WTC11 (cell line): ENCODE measurements at regions not wholly inside any gene's neighbourhood (a gene's known extent, or its start where the extent isn't known, plus 50 kb on each side); places are given as distances from the start of the nearest gene placed in this dataset.

ENCODE experiments used
- CREM ChIP-seq: sonication (generic); formaldehyde crosslinking; IDR thresholded peaks from 2 replicates; pipeline ENCODE4 v1.8.1; 2022; ENCODE audit warnings: mild to moderate bottlenecking, missing genetic modification reagents, moderate library complexity
- GTF2I ChIP-seq: fragments of 250-450 bp; sonication (Bioruptor Pico); conservative IDR thresholded peaks from 2 replicates; pipeline ENCODE4 v1.4.0; 2021; ENCODE audit warnings: mild to moderate bottlenecking
- JUN ChIP-seq: sonication (generic); formaldehyde crosslinking; IDR thresholded peaks from 2 replicates; pipeline ENCODE4 v1.8.0; 2023; ENCODE audit warnings: mild to moderate bottlenecking, missing genetic modification reagents
- NFE2L1 ChIP-seq: sonication (generic); formaldehyde crosslinking; IDR thresholded peaks from 2 replicates; pipeline ENCODE4 v1.8.1; 2023; ENCODE audit warnings: missing genetic modification reagents
- STAT6 ChIP-seq: sonication (generic); formaldehyde crosslinking; conservative IDR thresholded peaks from 2 replicates; pipeline ENCODE4 v1.8.1; 2023; ENCODE audit warnings: mild to moderate bottlenecking, low read depth, missing genetic modification reagents, moderate library complexity
- ZBTB21 ChIP-seq: sonication (generic); formaldehyde crosslinking; IDR thresholded peaks from 2 replicates; pipeline ENCODE4 v1.8.1; 2023; ENCODE audit warnings: mild to moderate bottlenecking, missing genetic modification reagents, borderline replicate concordance
- ZNF263 ChIP-seq: sonication (generic); formaldehyde crosslinking; IDR thresholded peaks from 2 replicates; pipeline ENCODE4 v1.8.1; 2022; ENCODE audit warnings: low read depth, mild to moderate bottlenecking, moderate library complexity, missing genetic modification reagents
- ZNF512 ChIP-seq: sonication (generic); formaldehyde crosslinking; IDR thresholded peaks from 2 replicates; pipeline ENCODE4 v1.8.1; 2022; ENCODE audit warnings: missing genetic modification reagents, borderline replicate concordance
- TF ChIP-seq, protein P1 (sequence below): fragments of 200-600 bp; IDR thresholded peaks from 2 replicates; pipeline ENCODE4 v1.8.0; 2022; ENCODE audit warnings: antibody characterized with exemption
- TF ChIP-seq, protein P2 (sequence below): sonication (generic); formaldehyde crosslinking; IDR thresholded peaks from 2 replicates; pipeline ENCODE4 v1.8.0; 2022; ENCODE audit warnings: mild to moderate bottlenecking, missing genetic modification reagents

DNA sequence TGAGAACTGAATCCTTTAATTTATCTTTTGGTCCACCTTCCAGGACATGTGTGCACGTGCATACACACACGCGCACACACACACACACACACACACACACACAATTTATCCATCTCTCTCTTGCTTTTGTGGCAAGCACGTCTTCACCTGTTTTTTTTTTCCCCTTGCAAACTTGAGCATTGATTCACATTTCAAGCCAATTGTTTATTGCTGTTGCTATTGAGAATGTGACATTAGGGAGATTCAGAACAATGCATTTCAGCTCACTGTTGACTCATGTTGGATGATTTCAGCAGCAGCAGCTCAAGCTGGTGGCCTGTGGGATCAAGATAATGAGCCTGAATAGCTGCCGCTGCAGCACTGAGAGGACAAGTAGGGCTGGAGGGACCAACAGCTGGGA, 128.9 kb downstream of the SNAPC1 start:
- TF ChIP-seq, protein P1, sequence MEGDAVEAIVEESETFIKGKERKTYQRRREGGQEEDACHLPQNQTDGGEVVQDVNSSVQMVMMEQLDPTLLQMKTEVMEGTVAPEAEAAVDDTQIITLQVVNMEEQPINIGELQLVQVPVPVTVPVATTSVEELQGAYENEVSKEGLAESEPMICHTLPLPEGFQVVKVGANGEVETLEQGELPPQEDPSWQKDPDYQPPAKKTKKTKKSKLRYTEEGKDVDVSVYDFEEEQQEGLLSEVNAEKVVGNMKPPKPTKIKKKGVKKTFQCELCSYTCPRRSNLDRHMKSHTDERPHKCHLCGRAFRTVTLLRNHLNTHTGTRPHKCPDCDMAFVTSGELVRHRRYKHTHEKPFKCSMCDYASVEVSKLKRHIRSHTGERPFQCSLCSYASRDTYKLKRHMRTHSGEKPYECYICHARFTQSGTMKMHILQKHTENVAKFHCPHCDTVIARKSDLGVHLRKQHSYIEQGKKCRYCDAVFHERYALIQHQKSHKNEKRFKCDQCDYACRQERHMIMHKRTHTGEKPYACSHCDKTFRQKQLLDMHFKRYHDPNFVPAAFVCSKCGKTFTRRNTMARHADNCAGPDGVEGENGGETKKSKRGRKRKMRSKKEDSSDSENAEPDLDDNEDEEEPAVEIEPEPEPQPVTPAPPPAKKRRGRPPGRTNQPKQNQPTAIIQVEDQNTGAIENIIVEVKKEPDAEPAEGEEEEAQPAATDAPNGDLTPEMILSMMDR: no peak
- TF ChIP-seq ZNF263 (CRISPR knock-in tag): no peak
- TF ChIP-seq STAT6: no peak
- TF ChIP-seq, protein P2, sequence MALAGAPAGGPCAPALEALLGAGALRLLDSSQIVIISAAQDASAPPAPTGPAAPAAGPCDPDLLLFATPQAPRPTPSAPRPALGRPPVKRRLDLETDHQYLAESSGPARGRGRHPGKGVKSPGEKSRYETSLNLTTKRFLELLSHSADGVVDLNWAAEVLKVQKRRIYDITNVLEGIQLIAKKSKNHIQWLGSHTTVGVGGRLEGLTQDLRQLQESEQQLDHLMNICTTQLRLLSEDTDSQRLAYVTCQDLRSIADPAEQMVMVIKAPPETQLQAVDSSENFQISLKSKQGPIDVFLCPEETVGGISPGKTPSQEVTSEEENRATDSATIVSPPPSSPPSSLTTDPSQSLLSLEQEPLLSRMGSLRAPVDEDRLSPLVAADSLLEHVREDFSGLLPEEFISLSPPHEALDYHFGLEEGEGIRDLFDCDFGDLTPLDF (CRISPR knock-in tag): no peak
- no peak for TF ChIP-seq CREM (CRISPR knock-in tag)
- no peak for TF ChIP-seq JUN (CRISPR knock-in tag)
- TF ChIP-seq ZNF512 (CRISPR knock-in tag): no peak
- TF ChIP-seq GTF2I (CRISPR knock-in tag): no peak
- TF ChIP-seq NFE2L1 (CRISPR knock-in tag): no peak
- TF ChIP-seq ZBTB21: no peak
